Neuronal stem cell (in vitro differentiated cells): ENCODE measurements at regions not wholly inside any gene's neighbourhood (a gene's known extent, or its start where the extent isn't known, plus 50 kb on each side); places are given as distances from the start of the nearest gene placed in this dataset.

ENCODE experiments used
- DNase-seq: peaks from one replicate; pipeline ENCODE4 v3.0.0-alpha.2; 2013; ENCODE audit warnings: low spot score
- H2AFZ ChIP-seq: one replicate; pipeline ENCODE4 v1.6.1; 2013; ENCODE audit warnings: mild to moderate bottlenecking, low read length, inconsistent platforms
- H2AK5ac ChIP-seq: 2 replicates; pipeline ENCODE4 v1.6.1; 2013; ENCODE audit warnings: low read depth, mild to moderate bottlenecking, inconsistent platforms, low read length, moderate library complexity, mixed read lengths
- H2BK120ac ChIP-seq: 2 replicates; pipeline ENCODE4 v1.6.1; 2013; ENCODE audit warnings: low read depth, mild to moderate bottlenecking, inconsistent platforms, low read length, moderate library complexity, mixed read lengths
- H2BK12ac ChIP-seq: one replicate; pipeline ENCODE4 v1.6.1; 2013; ENCODE audit warnings: low read length, inconsistent platforms
- H2BK15ac ChIP-seq: 2 replicates; pipeline ENCODE4 v1.6.1; 2013; ENCODE audit warnings: mild to moderate bottlenecking, low read length, inconsistent platforms, mixed read lengths
- H2BK5ac ChIP-seq: one replicate; pipeline ENCODE4 v1.6.1; 2013; ENCODE audit warnings: inconsistent platforms, mild to moderate bottlenecking, low read length, moderate library complexity
- H3K14ac ChIP-seq: one replicate; pipeline ENCODE4 v1.6.1; 2013; ENCODE audit warnings: low read length, inconsistent platforms
- H3K18ac ChIP-seq: 2 replicates; pipeline ENCODE4 v1.6.1; 2013; ENCODE audit warnings: low read length, inconsistent platforms
- H3K23ac ChIP-seq: 2 replicates; pipeline ENCODE4 v1.6.1; 2013; ENCODE audit warnings: low read depth, mild to moderate bottlenecking, mixed read lengths, low read length, inconsistent platforms; ENCODE audit not compliant: poor library complexity
- H3K27ac ChIP-seq: replicated peaks from 3 replicates; pipeline ENCODE4 v1.5.1; 2013; ENCODE audit warnings: low read length, inconsistent platforms
- H3K27me3 ChIP-seq, 3 experiments: 2 replicates each; pipeline ENCODE4 v1.6.1; 2013; ENCODE audit warnings: low read length in 3 of 3, mild to moderate bottlenecking in 2 of 3, inconsistent platforms in 1 of 3, low read depth in 1 of 3, mixed read lengths in 1 of 3, moderate library complexity in 1 of 3; ENCODE audit not compliant: control insufficient read depth in 3 of 3, insufficient read depth in 3 of 3
- H3K36me3 ChIP-seq, 2 donors: replicated peaks in 1 of 2; 2 replicates each; pipeline ENCODE4 v1.6.1; 2013; ENCODE audit warnings: low read length in 2 of 2; ENCODE audit not compliant: control insufficient read depth in 2 of 2, insufficient read depth in 2 of 2
- H3K4ac ChIP-seq: 2 replicates; pipeline ENCODE4 v1.6.1; 2013; ENCODE audit warnings: inconsistent platforms, mild to moderate bottlenecking, low read length, moderate library complexity
- H3K4me1 ChIP-seq, 2 donors: 1 replicate in 1 of 2; 2 replicates in 1 of 2; pipeline ENCODE4 v1.6.1; 2013; ENCODE audit warnings: low read length in 2 of 2, low read depth in 1 of 2; ENCODE audit not compliant: control insufficient read depth in 2 of 2, insufficient read depth in 1 of 2
- H3K4me2 ChIP-seq: one replicate; pipeline ENCODE4 v1.6.1; 2013; ENCODE audit warnings: mild to moderate bottlenecking, low read length, inconsistent platforms; ENCODE audit not compliant: insufficient read depth, poor library complexity, severe bottlenecking
- H3K4me3 ChIP-seq, 2 donors: 2 replicates each; pipeline ENCODE4 v1.5.1; 2013; ENCODE audit warnings: low read length in 2 of 2, mild to moderate bottlenecking in 2 of 2, inconsistent platforms in 1 of 2, moderate library complexity in 1 of 2
- H3K79me1 ChIP-seq: one replicate; pipeline ENCODE4 v1.6.1; 2013; ENCODE audit warnings: low read depth, mild to moderate bottlenecking, inconsistent platforms, low read length, moderate library complexity
- H3K9ac ChIP-seq: one replicate; pipeline ENCODE4 v1.6.1; 2013; ENCODE audit warnings: mild to moderate bottlenecking, low read depth, low read length, inconsistent platforms; ENCODE audit not compliant: poor library complexity
- H3K9me3 ChIP-seq, 2 donors: replicated peaks in 1 of 2; 2 replicates each; pipeline versions ENCODE3 to v1.6.1; 2013; ENCODE audit warnings: low read length in 2 of 2, mild to moderate bottlenecking in 2 of 2, inconsistent platforms in 1 of 2, low read depth in 1 of 2, mixed read lengths in 1 of 2, moderate library complexity in 1 of 2; ENCODE audit not compliant: control insufficient read depth in 2 of 2, insufficient read depth in 1 of 2
- H4K8ac ChIP-seq: one replicate; pipeline ENCODE4 v1.6.1; 2013; ENCODE audit warnings: low read depth, mild to moderate bottlenecking, inconsistent platforms, low read length, moderate library complexity
- H4K91ac ChIP-seq: one replicate; pipeline ENCODE4 v1.6.1; 2013; ENCODE audit warnings: low read length, low read depth, mild to moderate bottlenecking, inconsistent platforms; ENCODE audit not compliant: poor library complexity
- WGBS, 2 donors: extraction: QIAGEN DNeasy Blood & Tissue Kit; methylation state at CpG; one replicate each; pipeline ENCODE4 v1.1.7; 2013; ENCODE audit warnings: missing lambda C conversion rate in 2 of 2, mixed read lengths in 1 of 2; ENCODE audit not compliant: insufficient read length in 2 of 2, insufficient replicate concordance in 1 of 2; ENCODE audit errors: extremely low coverage in 2 of 2; 5-methylcytosine and 5-hydroxymethylcytosine counted together

- Histone ChIP-seq H3K9ac (no peak overlapping the region), H3K79me1 (no peaks in the 10 kb centered on the region), H3K4me2 (no peak overlapping the region), H2BK5ac (no peak overlapping the region), H3K36me3 (no peaks in the 10 kb centered on the region), H3K23ac (no peak overlapping the region), H3K14ac (no peak overlapping the region), H2BK120ac (no peak overlapping the region), H3K9me3 (no peaks in the 10 kb centered on the region), H2BK15ac (no peak overlapping the region), H2AFZ (no peak overlapping the region), H2BK12ac (no peak overlapping the region), H3K18ac (no peak overlapping the region), H3K27ac (no peak overlapping the region), H3K27me3 (no peaks in the 10 kb centered on the region), H3K4me3 (no peak overlapping the region), H4K91ac (no peak overlapping the region), H3K4ac (no peak overlapping the region), H2AK5ac (no peak overlapping the region), H4K8ac (no peak overlapping the region), H3K4me1 (no peaks in the 10 kb centered on the region)
- no CpG with 5 or more reads among the region's 14 CpGs for WGBS, 2 donors
- no peak for DNase-seq
These were observed 79.6 kb downstream of the RSPH3 start for GRCh38 chr6:158920311-158920905.

GRCh38 chr6:158919865-158920264 lies 80.1 kb downstream of the RSPH3 start:
- no peak overlapping the region for H3K9ac ChIP-seq
- H2BK120ac ChIP-seq = no peak overlapping the region
- no peak overlapping the region for H2AK5ac ChIP-seq
- no peak overlapping the region for H4K8ac ChIP-seq
- H3K18ac ChIP-seq = no peak overlapping the region
- no peak overlapping the region for H3K23ac ChIP-seq
- no peaks in the 10 kb centered on the region for H3K79me1 ChIP-seq
- H3K4me1 ChIP-seq = no peaks in the 10 kb centered on the region
- H2BK5ac ChIP-seq = no peak overlapping the region
- H3K9me3 ChIP-seq = no peaks in the 10 kb centered on the region
- H3K27me3 ChIP-seq = no peaks in the 10 kb centered on the region
- H3K27ac ChIP-seq = no peak overlapping the region
- no peak for DNase-seq
- H2BK12ac ChIP-seq = no peak overlapping the region
- H2BK15ac ChIP-seq = no peak overlapping the region
- no CpG with 5 or more reads among the region's 3 CpGs for WGBS, 2 donors
- H3K14ac ChIP-seq = no peak overlapping the region
- no peak overlapping the region for H3K4me2 ChIP-seq
- no peaks in the 10 kb centered on the region for H3K36me3 ChIP-seq
- H3K4ac ChIP-seq = no peak overlapping the region
- no peak overlapping the region for H2AFZ ChIP-seq
- no peak overlapping the region for H4K91ac ChIP-seq
- no peak overlapping the region for H3K4me3 ChIP-seq

DNA sequence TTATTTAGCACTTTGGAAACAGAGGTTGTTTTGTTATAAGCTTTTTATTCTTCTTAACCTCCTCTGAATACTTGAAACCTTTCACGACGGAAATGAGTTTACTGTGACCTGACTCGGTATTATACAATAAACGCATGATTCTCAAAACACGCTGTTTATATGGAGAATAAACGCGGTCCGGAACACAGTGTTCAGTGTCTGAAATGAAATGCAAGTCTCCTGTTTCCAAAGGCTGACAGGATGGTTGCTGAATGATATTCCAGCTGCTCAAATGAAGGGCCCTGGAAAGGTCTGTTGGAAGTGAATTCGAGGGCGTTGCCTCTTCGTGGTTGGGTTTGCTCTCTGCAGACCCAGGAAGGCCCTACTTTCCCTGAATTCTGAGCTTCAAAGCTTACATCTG lies 83.4 kb downstream of the RSPH3 start:
- Histone ChIP-seq H3K27me3 (no peaks in the 10 kb centered on the region), H3K18ac (no peak overlapping the region), H2BK15ac (no peak overlapping the region), H3K4me3 (no peak overlapping the region), H3K36me3 (no peaks in the 10 kb centered on the region), H3K9me3 (no peaks in the 10 kb centered on the region), H2BK12ac (no peak overlapping the region), H2BK5ac (no peak overlapping the region), H3K27ac (no peak overlapping the region), H3K79me1 (no peaks in the 10 kb centered on the region), H3K4me1 (peaks cover 0 to 3% of the 10 kb centered on the region in 2 donors), H3K9ac (no peak overlapping the region), H4K91ac (no peak overlapping the region), H2BK120ac (no peak overlapping the region), H3K4ac (no peak overlapping the region), H3K23ac (no peak overlapping the region), H2AK5ac (no peak overlapping the region), H3K4me2 (no peak overlapping the region), H4K8ac (no peak overlapping the region), H3K14ac (no peak overlapping the region), H2AFZ (no peak overlapping the region)
- DNase-seq = no peak
- no CpG with 5 or more reads among the region's 11 CpGs for WGBS, 2 donors

DNA sequence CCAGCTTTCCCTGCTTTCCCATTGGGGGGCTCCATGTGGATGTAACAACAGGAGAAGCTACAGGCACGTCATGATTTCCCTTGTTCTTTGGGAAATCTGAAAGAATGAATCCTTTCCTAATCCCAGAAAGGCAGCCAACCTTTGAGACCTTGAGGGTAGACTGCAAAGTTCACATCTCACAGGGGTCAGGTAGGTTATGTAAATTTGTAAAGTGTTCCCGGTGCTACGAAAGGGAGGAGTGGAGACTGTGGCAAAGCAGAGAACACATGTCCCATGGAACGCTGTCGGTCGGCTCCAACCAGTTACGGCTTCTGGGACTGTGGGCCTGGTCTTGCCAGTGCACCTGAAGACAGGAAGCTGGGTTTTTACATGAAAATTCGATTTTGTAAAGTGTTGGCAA lies 85.1 kb downstream of the RSPH3 start:
- no peak overlapping the region for H3K27ac ChIP-seq
- H2BK120ac ChIP-seq = no peak overlapping the region
- H3K27me3 ChIP-seq = no peaks in the 10 kb centered on the region
- H3K9ac ChIP-seq = no peak overlapping the region
- no peak overlapping the region for H4K8ac ChIP-seq
- no peak overlapping the region for H3K18ac ChIP-seq
- no peak overlapping the region for H3K23ac ChIP-seq
- no peak overlapping the region for H3K4me2 ChIP-seq
- no CpG with 5 or more reads among the region's 8 CpGs for WGBS, 2 donors
- H2BK5ac ChIP-seq = no peak overlapping the region
- no peak for DNase-seq
- no peaks in the 10 kb centered on the region for H3K36me3 ChIP-seq
- no peak overlapping the region for H2AK5ac ChIP-seq
- no peak overlapping the region for H2BK12ac ChIP-seq
- no peak overlapping the region for H2BK15ac ChIP-seq
- peaks cover 9 to 12% of the 10 kb centered on the region in 2 donors for H3K4me1 ChIP-seq
- no peak overlapping the region for H3K4ac ChIP-seq
- no peak overlapping the region for H4K91ac ChIP-seq
- H3K79me1 ChIP-seq = no peaks in the 10 kb centered on the region
- no peak overlapping the region for H3K4me3 ChIP-seq
- H2AFZ ChIP-seq = no peak overlapping the region
- H3K14ac ChIP-seq = no peak overlapping the region
- no peaks in the 10 kb centered on the region for H3K9me3 ChIP-seq
